ENCODE measurements at regions not wholly inside any gene's neighbourhood (a gene's known extent, or its start where the extent isn't known, plus 50 kb on each side); places are given as distances from the start of the nearest gene placed in this dataset.

DNA sequence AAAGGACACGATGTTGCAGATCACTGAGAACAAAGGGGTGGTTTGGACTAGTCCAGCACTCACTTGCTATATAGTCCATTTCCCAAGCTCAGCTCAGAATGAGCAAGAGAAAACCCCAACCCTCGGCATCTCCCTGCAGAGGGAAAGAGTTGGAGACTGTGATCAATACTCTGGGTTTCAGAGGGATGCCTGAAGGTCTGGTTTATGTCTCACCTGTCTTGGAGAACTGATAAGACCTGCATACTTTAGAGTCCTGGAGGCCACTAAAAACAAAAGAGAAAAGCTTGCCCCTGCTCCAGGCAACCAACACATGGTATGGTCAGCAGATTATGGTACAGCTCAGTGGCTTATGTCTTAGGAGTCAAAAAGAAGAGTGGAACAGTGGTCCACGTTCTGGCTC lies 1006.9 kb downstream of the CDH9 start:
- TF ChIP-seq EP300 (IDR thresholded peaks at IDR 0.05), result no peak
- TF ChIP-seq, protein P1, sequence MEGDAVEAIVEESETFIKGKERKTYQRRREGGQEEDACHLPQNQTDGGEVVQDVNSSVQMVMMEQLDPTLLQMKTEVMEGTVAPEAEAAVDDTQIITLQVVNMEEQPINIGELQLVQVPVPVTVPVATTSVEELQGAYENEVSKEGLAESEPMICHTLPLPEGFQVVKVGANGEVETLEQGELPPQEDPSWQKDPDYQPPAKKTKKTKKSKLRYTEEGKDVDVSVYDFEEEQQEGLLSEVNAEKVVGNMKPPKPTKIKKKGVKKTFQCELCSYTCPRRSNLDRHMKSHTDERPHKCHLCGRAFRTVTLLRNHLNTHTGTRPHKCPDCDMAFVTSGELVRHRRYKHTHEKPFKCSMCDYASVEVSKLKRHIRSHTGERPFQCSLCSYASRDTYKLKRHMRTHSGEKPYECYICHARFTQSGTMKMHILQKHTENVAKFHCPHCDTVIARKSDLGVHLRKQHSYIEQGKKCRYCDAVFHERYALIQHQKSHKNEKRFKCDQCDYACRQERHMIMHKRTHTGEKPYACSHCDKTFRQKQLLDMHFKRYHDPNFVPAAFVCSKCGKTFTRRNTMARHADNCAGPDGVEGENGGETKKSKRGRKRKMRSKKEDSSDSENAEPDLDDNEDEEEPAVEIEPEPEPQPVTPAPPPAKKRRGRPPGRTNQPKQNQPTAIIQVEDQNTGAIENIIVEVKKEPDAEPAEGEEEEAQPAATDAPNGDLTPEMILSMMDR (IDR thresholded peaks at IDR 0.05), result no peak

Data from tibial nerve (tissue), 4 donors.